HG02798 (cell line): ENCODE measurements at regions not wholly inside any gene's neighbourhood (a gene's known extent, or its start where the extent isn't known, plus 50 kb on each side); places are given as distances from the start of the nearest gene placed in this dataset.

ENCODE experiments used
- ATAC-seq: cut with Tn5 transposase; IDR thresholded peaks from one replicate; pipeline ENCODE4 v1.9.1; 2021; ENCODE audit warnings: mild to moderate bottlenecking; ENCODE audit not compliant: unreplicated experiment, poor library complexity

GRCh38 chr5:56565283-56565615, 250.1 kb upstream of the MAP3K1 start:
- no peak for ATAC-seq

GRCh38 chr5:56564541-56565282, 250.6 kb upstream of the MAP3K1 start:
- no peak for ATAC-seq

- no peak for ATAC-seq
These were observed 253.9 kb upstream of the MAP3K1 start for GRCh38 chr5:56561455-56561854.

GRCh38 chr5:56558131-56558745, 257.1 kb upstream of the MAP3K1 start:
- no peak for ATAC-seq

DNA sequence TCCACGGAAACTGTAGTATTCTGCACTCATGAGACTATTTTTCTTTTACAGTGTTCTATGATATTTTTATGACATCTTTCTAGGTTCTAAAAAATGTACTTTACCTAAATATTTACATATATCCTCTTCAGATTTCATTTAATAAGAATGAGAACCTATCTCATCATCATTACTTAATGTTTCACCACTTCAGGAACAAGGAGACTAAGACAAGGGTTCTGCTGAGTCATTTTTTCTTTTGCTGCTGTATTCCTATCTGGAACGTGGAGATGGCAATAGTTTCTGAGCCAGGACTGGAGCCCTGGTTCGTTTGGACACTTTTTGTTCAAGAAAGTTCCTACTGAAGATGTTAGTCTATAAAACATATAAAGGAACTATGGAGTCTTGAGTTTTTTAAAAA, 258.2 kb upstream of the MAP3K1 start:
- ATAC-seq, result no peak

DNA sequence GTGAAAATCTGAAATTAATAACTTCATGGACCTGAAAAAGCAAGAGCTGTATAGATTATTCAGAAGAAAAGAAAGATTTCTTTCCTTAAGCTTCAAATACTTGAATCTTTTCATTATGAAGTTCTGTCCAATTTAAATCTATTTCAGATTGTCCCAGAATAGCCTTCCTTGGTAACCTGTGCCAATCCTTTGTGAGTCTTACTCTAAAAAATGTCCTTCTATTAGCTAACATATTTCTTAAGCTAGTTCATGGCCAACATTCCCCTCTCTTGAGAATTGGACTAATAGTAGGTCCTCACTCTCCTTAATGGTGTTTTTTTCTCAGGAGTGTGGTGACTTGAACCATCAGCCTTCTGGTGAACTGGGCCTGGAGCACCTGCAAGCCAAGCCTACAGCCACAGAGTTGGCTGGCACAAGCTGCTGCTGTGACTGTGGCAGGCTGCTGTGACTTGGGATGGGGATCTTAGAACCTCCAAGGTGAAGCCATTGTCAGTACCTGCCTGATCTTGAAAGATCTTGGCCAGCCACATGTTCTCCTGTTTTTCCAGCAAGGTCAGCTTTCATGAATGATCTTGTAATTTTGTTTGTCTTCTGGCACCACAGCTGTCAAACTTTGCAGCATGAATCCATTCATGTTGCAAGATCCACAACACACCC, 262.6 kb upstream of the MAP3K1 start:
- ATAC-seq, result no peak

GRCh38 chr5:56550227-56550626, 265.1 kb upstream of the MAP3K1 start:
- ATAC-seq, result no peak

DNA sequence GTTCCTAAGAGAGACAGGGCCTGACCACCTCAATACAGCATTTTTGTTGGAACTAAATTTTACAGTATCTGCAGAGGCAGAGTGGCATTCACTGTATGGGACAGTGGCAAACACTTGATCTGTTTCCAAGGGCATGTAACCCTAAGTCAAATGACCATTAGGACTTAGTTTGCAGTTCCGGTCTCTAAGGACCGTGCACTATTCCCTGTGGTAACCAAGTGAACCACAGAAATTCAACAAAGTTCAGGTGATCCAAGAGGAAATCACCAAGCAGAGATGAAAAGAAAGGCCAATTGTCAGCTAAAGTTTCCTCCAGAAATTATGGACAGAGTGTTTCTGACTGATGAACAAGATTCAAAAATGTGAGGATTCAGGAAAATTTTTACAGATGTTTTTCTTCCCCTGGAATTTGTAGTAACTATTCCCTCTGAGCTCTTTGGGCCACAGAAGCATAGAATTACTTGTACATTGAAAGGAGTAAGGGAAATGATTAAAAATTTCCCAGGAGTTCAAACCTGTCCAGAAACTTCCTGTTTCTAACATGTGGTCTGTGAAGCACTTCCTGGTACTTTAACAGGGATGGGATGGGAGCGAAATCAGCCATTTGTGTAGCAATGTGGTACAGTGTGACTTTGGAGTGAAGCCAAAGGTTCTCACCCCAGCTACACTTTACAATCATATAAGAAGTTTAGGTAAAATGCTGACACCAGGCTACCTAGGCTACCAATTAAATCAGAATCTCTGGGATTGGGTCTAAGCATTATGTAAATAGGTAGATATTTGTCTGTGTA, 266.1 kb upstream of the MAP3K1 start:
- ATAC-seq, result no peak

- no peak for ATAC-seq
These were observed 270.3 kb upstream of the MAP3K1 start for GRCh38 chr5:56545016-56545415.

DNA sequence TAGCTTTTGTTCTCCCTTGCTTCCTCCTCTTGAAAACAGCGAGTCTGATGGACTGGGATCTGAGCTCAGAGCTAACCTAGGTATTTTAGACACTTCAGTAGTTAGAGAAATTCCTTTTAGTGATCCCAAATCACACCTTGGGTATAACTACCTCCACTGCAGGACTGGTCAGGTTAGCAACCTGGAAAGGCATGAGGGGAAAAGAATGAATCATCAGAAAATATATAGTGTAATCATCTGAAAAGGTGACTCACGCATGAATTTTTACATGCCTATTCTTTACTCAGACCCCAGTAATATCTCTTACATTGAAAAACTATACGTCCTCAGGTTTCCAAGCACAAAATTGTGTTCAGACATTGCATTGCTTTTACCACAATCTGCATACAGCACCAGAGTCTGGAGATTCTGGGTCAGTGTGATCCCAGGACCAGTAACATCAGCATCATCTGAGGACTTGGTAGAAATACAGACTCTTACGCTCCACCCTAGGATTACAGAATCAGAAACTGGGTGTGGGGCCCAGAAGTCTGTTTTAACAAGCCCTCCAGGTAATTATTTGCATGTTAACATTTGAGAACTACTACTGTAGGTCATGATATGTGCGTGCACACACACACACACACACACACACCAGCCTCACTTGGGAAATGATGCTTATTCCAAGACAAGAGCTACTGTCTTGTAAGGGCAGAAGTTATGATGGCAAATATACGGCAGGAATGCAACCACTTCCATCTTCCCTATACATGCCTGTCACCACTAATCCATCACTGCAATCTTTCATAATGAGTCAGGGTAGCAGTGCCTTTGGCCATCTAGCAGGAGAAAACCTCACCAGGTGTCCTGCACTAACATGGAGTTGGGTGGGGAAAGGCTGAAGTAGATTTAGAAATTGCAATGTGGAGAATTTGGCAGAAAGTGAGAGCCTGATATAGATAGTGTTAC, 271.6 kb upstream of the MAP3K1 start:
- ATAC-seq, result no peak

GRCh38 chr5:56540266-56540665, 275.1 kb upstream of the MAP3K1 start:
- ATAC-seq, result no peak

- ATAC-seq, result no peak
These were observed 276.8 kb upstream of the MAP3K1 start for GRCh38 chr5:56538580-56538979.

DNA sequence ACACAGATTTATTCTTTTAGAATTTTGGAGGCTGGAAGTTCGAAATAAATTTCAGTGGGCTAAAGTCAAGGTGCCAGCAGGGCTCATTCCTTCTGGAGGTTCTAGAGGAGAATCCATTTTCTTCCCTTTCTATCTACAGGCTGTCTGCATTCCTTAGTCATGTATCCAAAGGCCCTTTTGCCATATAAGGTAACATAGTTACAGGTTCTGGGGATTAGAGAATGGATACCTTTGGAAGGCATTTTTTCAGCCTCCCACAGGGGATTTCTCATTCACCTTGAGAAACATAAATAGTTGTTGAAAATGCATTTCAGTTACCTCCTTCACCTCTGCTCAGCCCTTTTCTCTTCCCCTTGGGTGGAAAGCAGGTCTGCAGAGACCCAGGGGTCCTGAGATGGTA, 280.0 kb upstream of the MAP3K1 start:
- ATAC-seq, result no peak

- no peak for ATAC-seq
These were observed 281.1 kb upstream of the MAP3K1 start for GRCh38 chr5:56534102-56534829.

DNA sequence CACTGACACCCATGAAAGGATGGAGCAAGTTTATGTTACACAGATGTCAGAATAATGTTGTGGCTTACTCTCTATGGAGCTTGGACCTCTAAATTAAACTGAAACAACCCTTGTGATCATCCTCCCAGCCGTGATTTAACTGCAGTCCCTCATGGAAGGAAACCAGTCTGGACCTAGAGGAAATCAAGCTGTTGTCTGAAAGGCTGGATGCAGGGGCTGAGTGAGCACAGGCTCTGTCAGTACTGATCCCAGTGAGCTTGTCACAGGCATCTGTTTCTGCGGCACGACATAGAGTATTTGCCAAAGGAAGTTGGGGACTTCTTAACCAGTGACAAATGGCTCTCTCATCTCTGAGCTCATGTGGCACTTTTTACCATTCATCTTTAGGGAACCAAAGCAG, 282.9 kb upstream of the MAP3K1 start:
- no peak for ATAC-seq

GRCh38 chr5:56530626-56531138, 284.7 kb upstream of the MAP3K1 start:
- no peak for ATAC-seq

- ATAC-seq, result no peak
These were observed 285.5 kb upstream of the MAP3K1 start for GRCh38 chr5:56529666-56530430.

DNA sequence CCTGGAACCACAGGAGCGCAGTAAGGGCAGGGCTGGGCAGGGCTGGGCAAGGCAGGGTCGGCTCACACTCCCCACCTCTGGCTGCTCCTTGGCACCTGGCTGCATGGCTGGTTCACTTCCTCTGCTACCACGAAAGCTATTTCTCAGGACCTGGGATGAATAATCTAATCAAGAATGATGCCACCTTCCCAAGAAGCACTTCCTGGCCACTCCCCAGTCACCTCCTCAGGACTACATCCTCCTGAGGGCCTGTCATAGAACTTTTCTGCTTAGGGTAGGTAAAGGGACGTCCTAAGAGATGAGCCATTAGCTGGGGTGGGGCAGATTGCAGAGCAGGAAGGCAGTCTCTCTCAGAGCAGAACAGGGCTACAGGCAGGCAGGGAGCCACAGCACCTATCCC, 288.2 kb upstream of the MAP3K1 start:
- no peak for ATAC-seq
